Dedifferentiated amniotic fluid mesenchymal stem cell (primary cell): ENCODE measurements at regions not wholly inside any gene's neighbourhood (a gene's known extent, or its start where the extent isn't known, plus 50 kb on each side); places are given as distances from the start of the nearest gene placed in this dataset.
A peak's percentile ranks its signal among the peaks of the same experiment; 100 is the strongest.

Experiments used
- DNase-seq: peaks from one replicate; pipeline ENCODE4 v3.0.0-alpha.2; 2016; ENCODE audit errors: extremely low spot score

GRCh38 chr5:9686216-9686615, 56.1 kb upstream of the TAS2R1 start:
- peak; percentile 42 for DNase-seq

GRCh38 chr5:9681706-9682105, 51.6 kb upstream of the TAS2R1 start:
- DNase-seq = no peak
